Skeletal muscle satellite cell (primary cell): ENCODE measurements at regions not wholly inside any gene's neighbourhood (a gene's known extent, or its start where the extent isn't known, plus 50 kb on each side); places are given as distances from the start of the nearest gene placed in this dataset.
"Not testable (repeated sequence)": the region's sequence is repeated elsewhere in the genome, so short reads cannot be mapped to it uniquely, and the experiment has no call there.

ENCODE experiments used
- H3K27me3 ChIP-seq: 2 replicates; pipeline ENCODE4 v1.7.0; 2013; ENCODE audit warnings: low read length; ENCODE audit not compliant: control insufficient read depth, insufficient read depth
- H3K36me3 ChIP-seq: 2 replicates; pipeline ENCODE4 v1.7.0; 2013; ENCODE audit warnings: mild to moderate bottlenecking, control low read depth, low read length; ENCODE audit not compliant: insufficient read depth
- H3K4me1 ChIP-seq: 2 replicates; pipeline ENCODE4 v1.7.0; 2013; ENCODE audit warnings: low read length; ENCODE audit not compliant: control insufficient read depth, insufficient read depth
- H3K4me2 ChIP-seq: 2 replicates; pipeline ENCODE4 v1.7.0; 2013; ENCODE audit warnings: mild to moderate bottlenecking, low read length
- H3K4me3 ChIP-seq: 2 replicates; pipeline ENCODE4 v1.7.0; 2013; ENCODE audit warnings: low read length
- H3K9ac ChIP-seq: 2 replicates; pipeline ENCODE4 v1.7.0; 2013; ENCODE audit warnings: mild to moderate bottlenecking, low read depth, low read length, moderate library complexity
- H3K9me3 ChIP-seq: replicated peaks from 2 replicates; pipeline ENCODE4 v1.7.0; 2013; ENCODE audit warnings: mild to moderate bottlenecking, control low read depth, low read length

DNA sequence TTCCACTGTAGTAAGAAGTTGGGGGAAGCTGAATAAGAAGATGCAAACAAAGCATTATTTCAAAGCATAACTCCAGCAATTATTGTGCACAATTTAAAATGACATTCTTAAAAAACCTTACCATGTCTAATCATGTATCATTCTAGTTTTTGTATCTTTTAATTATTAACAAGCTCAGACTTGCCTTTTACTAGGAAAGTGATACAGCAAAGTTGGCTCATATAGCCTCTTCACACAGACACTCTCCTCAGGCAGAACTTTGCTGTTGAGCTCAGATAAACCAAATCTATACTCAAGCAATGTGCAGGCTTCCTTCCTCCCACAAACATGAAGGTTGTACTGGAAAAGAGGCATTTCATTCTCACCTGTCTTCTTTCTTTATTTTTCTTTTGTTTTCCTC, 358.7 kb upstream of the EMCN start:
- H3K4me1 ChIP-seq = no peaks in the 10 kb centered on the region
- H3K36me3 ChIP-seq = no peaks in the 10 kb centered on the region

DNA sequence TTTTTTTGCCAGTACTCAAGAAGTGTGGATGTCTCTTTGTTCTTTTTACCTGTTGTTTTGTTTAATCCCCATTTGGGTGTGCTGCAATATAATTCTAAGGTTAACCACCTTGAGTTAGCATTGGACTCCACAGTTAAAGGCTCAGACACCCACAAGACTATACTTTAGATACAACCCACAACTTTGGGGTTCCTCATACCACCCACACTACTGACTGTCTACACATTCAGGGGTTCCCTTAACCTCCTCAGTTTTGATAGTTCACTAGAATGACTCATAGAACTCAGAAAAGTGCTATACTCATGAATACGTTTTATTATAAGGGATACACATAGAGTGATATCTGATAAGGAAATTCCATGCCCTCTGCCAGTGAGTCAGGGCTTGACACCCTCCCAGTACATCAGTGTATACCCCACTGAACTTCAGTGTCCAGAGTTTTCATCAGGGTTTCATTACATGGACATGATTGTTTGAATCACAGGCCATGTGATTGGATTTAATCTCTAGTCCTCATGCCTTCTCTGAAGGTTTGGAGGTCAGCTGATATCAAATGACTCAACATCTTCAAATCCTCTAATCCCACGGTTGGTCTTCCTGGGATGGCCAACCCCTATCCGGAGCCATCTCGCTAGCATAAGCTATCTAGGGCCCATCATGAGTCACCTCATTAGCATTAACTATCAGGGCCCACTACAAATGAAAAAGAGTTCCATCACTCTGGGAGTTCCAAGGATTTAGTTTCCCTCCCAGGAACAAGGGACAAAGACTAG, 357.7 kb upstream of the EMCN start:
- no peaks in the 10 kb centered on the region for H3K36me3 ChIP-seq

More for the DNA sequence above, 358.7 kb upstream of the EMCN start:
- no peak overlapping the region for H3K4me2 ChIP-seq
- H3K9me3 ChIP-seq = no peaks in the 10 kb centered on the region
- no peak overlapping the region for H3K9ac ChIP-seq
- no peak overlapping the region for H3K4me3 ChIP-seq
- H3K27me3 ChIP-seq = no peaks in the 10 kb centered on the region

DNA sequence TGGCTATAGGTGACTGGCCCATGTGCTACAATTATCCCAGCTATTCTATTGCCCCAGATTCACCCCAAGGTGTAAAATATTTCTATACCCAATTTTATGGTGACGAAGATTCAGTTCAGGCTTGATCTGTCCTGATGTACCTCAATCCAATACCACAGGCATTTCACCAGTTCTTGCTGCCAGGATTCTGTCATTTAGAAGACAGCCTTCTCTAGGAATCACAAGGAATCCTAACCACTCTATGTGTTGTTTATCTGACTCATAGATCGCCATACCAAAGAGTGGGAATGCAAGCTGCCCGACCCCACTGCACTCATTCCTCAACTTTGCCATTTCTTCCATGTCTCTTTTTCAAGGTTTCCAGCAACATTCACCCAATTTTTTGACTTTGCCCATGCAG, 355.0 kb upstream of the EMCN start:
- Histone ChIP-seq H3K4me2 (no peak overlapping the region), H3K27me3 (no peaks in the 10 kb centered on the region), H3K36me3 (no peaks in the 10 kb centered on the region), H3K4me3 (no peak overlapping the region), H3K9me3 (no peaks in the 10 kb centered on the region), H3K9ac (no peak overlapping the region), H3K4me1 (no peaks in the 10 kb centered on the region)

More for the DNA sequence above, 357.7 kb upstream of the EMCN start:
- no peak overlapping the region for H3K4me3 ChIP-seq
- no peak overlapping the region for H3K9ac ChIP-seq
- H3K4me2 ChIP-seq = no peak overlapping the region
- H3K9me3 ChIP-seq = no peaks in the 10 kb centered on the region
- H3K27me3 ChIP-seq = no peaks in the 10 kb centered on the region
- H3K4me1 ChIP-seq = no peaks in the 10 kb centered on the region

DNA sequence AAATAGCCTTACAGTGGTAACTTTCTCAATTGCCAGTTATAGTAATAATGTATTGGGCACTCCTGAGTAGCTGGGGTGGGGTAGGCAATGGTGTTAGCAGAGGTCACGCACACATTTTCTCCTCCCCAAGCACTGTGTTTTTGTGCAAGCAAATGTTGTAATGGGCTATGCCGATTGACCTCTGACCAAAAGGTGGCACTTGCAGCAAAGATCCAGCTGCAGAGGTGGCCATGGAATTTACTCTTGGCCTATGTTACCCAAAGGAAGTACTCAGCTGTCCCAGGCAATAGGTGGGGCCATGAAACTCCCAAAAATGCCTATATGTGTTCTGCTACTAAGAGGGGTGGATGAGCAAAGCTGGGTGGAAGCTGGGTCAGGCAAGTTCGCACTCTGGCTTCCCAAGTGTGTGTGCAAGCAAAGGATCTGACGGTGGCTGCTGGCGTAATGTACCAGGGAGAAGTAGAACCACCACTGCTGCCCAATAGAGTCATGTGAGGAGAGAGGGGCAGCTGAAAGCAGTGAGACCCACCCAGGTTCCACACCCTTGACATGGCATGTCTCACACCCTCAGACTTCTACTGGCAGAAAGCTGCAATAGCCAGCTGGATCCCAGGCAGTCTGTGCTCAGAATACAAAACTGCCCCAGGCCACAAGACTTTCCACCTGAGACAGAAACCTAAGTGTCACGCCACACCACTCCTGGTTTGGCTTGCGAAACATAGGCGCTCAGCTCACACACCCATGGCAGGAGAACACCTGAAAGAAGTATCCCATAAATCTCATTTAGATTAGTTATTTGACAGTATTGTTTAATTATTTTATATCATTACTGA, 353.3 kb upstream of the EMCN start:
- H3K27me3 ChIP-seq = no peaks in the 10 kb centered on the region
- no peaks in the 10 kb centered on the region for H3K36me3 ChIP-seq
- no peak overlapping the region for H3K4me2 ChIP-seq
- H3K4me3 ChIP-seq = no peak overlapping the region
- no peak overlapping the region for H3K9ac ChIP-seq
- H3K4me1 ChIP-seq = no peaks in the 10 kb centered on the region
- no peaks in the 10 kb centered on the region for H3K9me3 ChIP-seq

DNA sequence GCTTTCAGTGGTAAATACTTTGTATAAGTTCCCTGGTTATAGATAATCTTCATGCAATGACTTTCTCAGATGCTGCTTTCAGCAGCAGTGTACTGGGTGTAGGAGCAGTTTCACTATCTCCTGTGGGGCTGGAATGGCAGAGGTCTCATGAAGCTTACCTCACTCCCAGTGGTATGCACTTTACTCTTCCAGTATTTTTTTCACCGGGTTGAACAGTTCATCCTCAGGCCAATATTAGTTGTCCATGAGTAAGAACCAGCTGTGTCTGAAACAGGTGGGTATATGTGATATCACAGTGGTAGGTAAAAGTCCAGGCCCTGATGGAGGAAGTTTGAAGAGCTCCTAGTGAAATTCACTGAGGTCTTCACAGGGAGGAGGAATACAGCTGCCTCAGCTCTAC, 351.5 kb upstream of the EMCN start:
- Histone ChIP-seq H3K9ac (no peak overlapping the region), H3K4me2 (no peak overlapping the region), H3K9me3 (no peaks in the 10 kb centered on the region), H3K27me3 (no peaks in the 10 kb centered on the region), H3K36me3 (no peaks in the 10 kb centered on the region), H3K4me1 (no peaks in the 10 kb centered on the region), H3K4me3 (no peak overlapping the region)

DNA sequence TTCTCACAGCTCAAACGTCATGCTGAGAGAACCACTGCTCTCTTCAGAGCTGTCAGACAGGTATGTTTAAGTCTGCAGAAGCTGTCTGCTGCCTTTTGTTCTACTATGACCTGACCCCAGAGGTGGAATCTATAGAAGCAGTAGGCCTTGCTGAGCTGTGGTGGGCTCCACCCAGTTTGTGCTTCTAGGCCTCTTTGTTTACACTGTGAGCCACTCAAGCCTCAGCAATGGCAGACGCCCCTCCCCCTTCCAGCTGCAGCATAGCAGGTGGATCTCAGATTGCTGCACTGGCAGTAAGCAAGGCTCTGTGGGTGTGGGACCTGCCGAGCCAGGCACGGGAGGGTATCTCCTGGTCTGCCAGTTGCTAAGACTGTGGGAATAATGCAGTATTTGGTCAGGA, 350.5 kb upstream of the EMCN start:
- H3K4me3 ChIP-seq, H3K9me3 ChIP-seq, H3K9ac ChIP-seq, H3K4me1 ChIP-seq, H3K4me2 ChIP-seq, H3K36me3 ChIP-seq, H3K27me3 ChIP-seq: not testable (repeated sequence)

DNA sequence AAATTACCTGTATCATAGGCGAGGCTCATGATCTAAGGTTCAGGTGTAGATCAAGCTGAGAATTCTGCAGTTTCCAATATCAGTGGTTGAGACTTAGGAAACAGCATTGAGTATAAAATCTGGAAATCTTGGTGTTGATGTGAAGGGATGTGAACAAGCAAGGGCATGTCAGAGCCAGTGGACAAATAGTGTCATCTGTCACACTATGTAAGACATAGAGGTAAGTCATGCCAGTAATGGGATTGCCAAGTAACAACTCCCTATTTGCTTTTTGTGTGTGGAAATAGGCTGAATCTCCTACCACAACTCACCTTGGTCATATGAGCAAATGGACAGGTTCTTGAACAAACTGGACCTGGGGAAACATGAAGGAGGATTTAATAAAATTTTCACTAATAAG, 334.5 kb upstream of the EMCN start:
- Histone ChIP-seq H3K36me3 (no peaks in the 10 kb centered on the region), H3K27me3 (no peaks in the 10 kb centered on the region), H3K9me3 (no peaks in the 10 kb centered on the region), H3K4me1 (no peaks in the 10 kb centered on the region), H3K4me2 (no peak overlapping the region), H3K4me3 (no peak overlapping the region), H3K9ac (no peak overlapping the region)

DNA sequence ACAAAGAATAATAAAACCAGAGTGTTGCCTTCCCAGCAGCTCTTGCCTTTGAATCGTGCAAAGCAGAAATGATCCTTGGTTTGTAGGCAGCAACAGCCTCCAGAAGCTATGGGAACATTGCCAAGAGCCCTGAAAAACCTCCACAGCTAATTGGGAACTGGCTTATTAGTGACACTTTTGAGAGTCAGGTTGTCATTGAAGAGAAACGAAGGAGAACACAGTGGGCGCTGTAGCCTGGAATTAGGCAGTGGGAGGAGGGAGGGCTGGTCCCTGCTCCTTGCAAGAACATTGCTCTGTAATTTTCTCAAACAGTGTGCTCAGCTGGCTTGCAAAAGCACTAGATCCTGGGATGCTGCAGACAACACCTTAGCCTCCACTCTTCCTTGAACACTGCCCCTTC, 331.5 kb upstream of the EMCN start:
- Histone ChIP-seq H3K4me1 (no peaks in the 10 kb centered on the region), H3K4me3 (no peak overlapping the region), H3K36me3 (no peaks in the 10 kb centered on the region), H3K27me3 (no peaks in the 10 kb centered on the region), H3K9me3 (no peaks in the 10 kb centered on the region), H3K9ac (no peak overlapping the region), H3K4me2 (no peak overlapping the region)

DNA sequence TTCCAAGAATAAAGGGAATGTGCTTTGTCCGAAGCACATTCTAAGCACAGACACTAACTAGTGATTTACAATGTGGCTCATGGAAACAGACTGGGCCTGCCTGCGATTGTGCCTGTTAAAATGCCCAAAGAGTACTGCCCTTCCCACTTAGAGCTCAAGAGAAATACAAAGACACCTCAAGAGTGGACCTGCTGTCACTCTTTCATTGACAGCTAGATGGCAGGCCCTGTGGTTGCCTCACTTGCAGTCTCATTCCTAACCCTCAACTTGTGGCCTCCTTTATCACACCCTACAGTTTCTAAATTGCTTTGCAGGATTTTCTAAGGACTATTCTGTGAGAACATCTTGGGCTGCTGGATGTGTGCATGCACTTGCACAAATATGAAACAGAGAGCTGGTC, 331.0 kb upstream of the EMCN start:
- Histone ChIP-seq H3K36me3 (no peaks in the 10 kb centered on the region), H3K4me2 (no peak overlapping the region), H3K27me3 (no peaks in the 10 kb centered on the region), H3K9ac (no peak overlapping the region), H3K4me3 (no peak overlapping the region), H3K4me1 (no peaks in the 10 kb centered on the region), H3K9me3 (no peaks in the 10 kb centered on the region)

DNA sequence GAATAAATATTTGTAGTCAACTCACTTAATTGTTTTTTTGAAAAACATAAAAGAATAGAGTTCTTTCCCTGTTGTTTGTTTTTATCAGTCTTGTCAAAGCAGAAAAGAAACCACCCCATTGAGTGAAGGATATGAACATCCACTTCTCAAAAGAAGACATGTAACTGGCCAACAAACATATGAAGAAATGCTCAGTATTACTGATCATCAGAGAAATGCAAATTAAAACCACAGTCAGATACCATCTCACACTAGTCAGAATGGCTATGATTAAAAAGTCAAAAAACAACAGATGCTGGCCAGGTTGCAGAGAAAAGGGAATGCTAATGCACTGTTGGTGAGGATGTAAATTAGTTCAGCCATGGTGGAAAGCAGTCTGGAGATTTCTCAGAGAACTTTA, 326.1 kb upstream of the EMCN start:
- no peaks in the 10 kb centered on the region for H3K36me3 ChIP-seq
- no peaks in the 10 kb centered on the region for H3K9me3 ChIP-seq
- H3K4me1 ChIP-seq = no peaks in the 10 kb centered on the region
- H3K27me3 ChIP-seq = no peaks in the 10 kb centered on the region
- H3K4me2 ChIP-seq = no peak overlapping the region
- no peak overlapping the region for H3K9ac ChIP-seq
- no peak overlapping the region for H3K4me3 ChIP-seq

DNA sequence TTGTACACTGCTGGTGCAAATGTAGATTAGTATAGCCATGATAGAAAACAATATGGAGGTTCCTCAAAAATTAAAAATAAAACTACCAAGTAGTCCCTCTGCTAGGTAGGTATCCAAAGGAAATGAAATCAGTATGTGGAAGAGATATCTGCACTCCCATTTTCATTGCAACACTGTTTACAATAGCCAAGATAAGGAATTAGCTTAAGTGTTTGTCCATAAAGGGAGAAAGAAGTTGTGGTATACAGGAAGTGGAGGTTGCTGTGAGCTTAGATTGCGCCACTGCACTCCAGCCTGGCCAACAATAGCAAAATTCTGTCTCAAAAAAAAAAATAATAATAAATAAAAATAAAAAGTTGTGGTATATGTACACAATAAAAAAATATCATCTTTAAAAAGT, 325.0 kb upstream of the EMCN start:
- no peak overlapping the region for H3K4me3 ChIP-seq
- no peaks in the 10 kb centered on the region for H3K9me3 ChIP-seq
- H3K36me3 ChIP-seq = no peaks in the 10 kb centered on the region
- no peaks in the 10 kb centered on the region for H3K27me3 ChIP-seq
- no peak overlapping the region for H3K9ac ChIP-seq
- H3K4me1 ChIP-seq = no peaks in the 10 kb centered on the region
- no peak overlapping the region for H3K4me2 ChIP-seq

DNA sequence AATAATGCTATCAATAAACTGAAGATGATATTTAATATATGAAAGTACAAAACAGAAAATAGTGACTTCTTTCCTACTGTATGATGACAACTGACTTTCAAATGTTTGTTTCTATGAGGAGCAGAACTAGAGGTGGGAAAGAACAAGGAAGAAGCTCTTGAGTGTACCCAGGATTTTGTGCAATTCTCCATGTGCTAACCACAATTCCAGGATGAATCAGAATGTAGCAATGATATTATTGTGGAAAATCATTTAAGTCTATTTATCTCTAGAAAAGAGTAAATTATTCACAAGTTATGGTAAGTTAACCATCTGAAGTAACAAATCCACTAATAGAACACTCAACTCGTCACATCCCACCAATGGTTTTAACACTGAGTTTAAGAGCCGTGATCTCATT, 324.1 kb upstream of the EMCN start:
- Histone ChIP-seq H3K4me3 (no peak overlapping the region), H3K4me1 (no peaks in the 10 kb centered on the region), H3K9ac (no peak overlapping the region), H3K36me3 (no peaks in the 10 kb centered on the region), H3K4me2 (no peak overlapping the region), H3K27me3 (no peaks in the 10 kb centered on the region), H3K9me3 (no peaks in the 10 kb centered on the region)
